Pancreas (tissue), 10 donors: ENCODE measurements at regions not wholly inside any gene's neighbourhood (a gene's known extent, or its start where the extent isn't known, plus 50 kb on each side); places are given as distances from the start of the nearest gene placed in this dataset.
"Not testable (repeated sequence)": the region's sequence is repeated elsewhere in the genome, so short reads cannot be mapped to it uniquely, and the experiment has no call there.

Experiments used
- ATAC-seq, 4 donors: fragments of 200-7000 bp; cut with Tn5 transposase; one replicate each; pipeline versions ENCODE4 v1.8.0 to v1.9.1; 2020; ENCODE audit warnings: mild to moderate bottlenecking in 4 of 4, moderate library complexity in 4 of 4
- DNase-seq, 6 donors: peaks; one replicate each; pipeline ENCODE4 v3.0.0-alpha.2; 2020
- FAIRE-seq: peaks from 2 replicates; lab custom pipeline; 2012; peaks lifted over from hg19 to GRCh38; lab: Jason Lieb, UNC
- H3K27ac ChIP-seq, 4 donors: fragments of 200-600 bp; sonication (generic); 1 replicate in 3 of 4; 2 replicates in 1 of 4; pipeline versions ENCODE4 v1.5.0 to v1.8.0; 2020
- H3K27me3 ChIP-seq, 4 donors: fragments of 200-600 bp; one replicate each; pipeline ENCODE4 v1.8.0; 2021
- H3K36me3 ChIP-seq, 3 donors: fragments of 200-600 bp; sonication (generic) in 1 of 3; one replicate each; pipeline versions ENCODE4 v1.5.0 to v1.8.0; 2020 to 2021
- H3K4me1 ChIP-seq, 3 donors: fragments of 200-600 bp; one replicate each; pipeline ENCODE4 v1.8.0; 2021
- H3K4me3 ChIP-seq, 4 donors: fragments of 200-600 bp; sonication (generic) in 2 of 4; one replicate each; pipeline versions ENCODE4 v1.5.0 to v1.8.0; 2020 to 2021
- H3K9me3 ChIP-seq, 4 donors: fragments of 200-600 bp; one replicate each; pipeline ENCODE4 v1.8.0; 2021
- CTCF ChIP-seq, 4 donors: fragments of 200-600 bp; sonication (generic) in 3 of 4; IDR thresholded peaks; one replicate each; pipeline versions ENCODE4 v1.5.0 to v1.8.0; 2021; ENCODE audit warnings: antibody characterized with exemption in 4 of 4
- WGBS, 2 donors: extraction: QIAGEN DNeasy Blood & Tissue Kit; methylation state at CpG; one replicate each; pipeline ENCODE4 v1.1.7; 2013; 5-methylcytosine and 5-hydroxymethylcytosine counted together
- intact Hi-C, 3 donors: fragments of 100-400 bp; cut with DNase I; formaldehyde crosslinking; loops; one replicate each; pipeline versions ENCODE4 v1.11.1 to v1.14.2; 2022
- donor health status: healthy with polysubstance abuse.
- donor health status: DM: no; HTN: no; CAD: no; lungs with moderate emphysema.
- donor health status: DM: no; HTN: no; CAD: no.
- donor health status: control.
- donor health status: control.
- donor health status: Bipolar disorder and iron deficiency.
- donor health status: DM: yes; HTN: yes; CAD: no.
- donor health status: DM: no; HTN: no; CAD: no.
- donor health status: DM: no; HTN: no; CAD: no.
- donor health status: DM: yes; HTN: yes; CAD: no.

- no peak for DNase-seq
- Histone ChIP-seq H3K27ac (no peak overlapping the region), H3K4me1 (no peaks in the 10 kb centered on the region), H3K27me3 (no peaks in the 10 kb centered on the region), H3K36me3 (no peaks in the 10 kb centered on the region), H3K9me3 (no peaks in the 10 kb centered on the region), H3K4me3 (no peak overlapping the region)
- intact Hi-C loops: no loop called here
- FAIRE-seq: no peak
- TF ChIP-seq CTCF (IDR thresholded peaks at IDR 0.05): no peak
- whole genome bisulfite sequencing, 2 donors: 77 to 81% methylated on average over 3 of the region's 3 CpGs
- no peak for ATAC-seq
These were observed 168.5 kb upstream of the COPS8 start for GRCh38 chr2:236917164-236917563.

GRCh38 chr2:236918545-236918944 is 167.1 kb upstream of the COPS8 start:
- 53 to 57% methylated on average over 9 of the region's 9 CpGs for WGBS, 2 donors
- intact Hi-C loops: no loop called here
- no peaks in the 10 kb centered on the region for H3K27me3 ChIP-seq
- no peaks in the 10 kb centered on the region for H3K9me3 ChIP-seq
- no peak overlapping the region for H3K27ac ChIP-seq
- no peaks in the 10 kb centered on the region for H3K36me3 ChIP-seq
- no peak for TF ChIP-seq CTCF (IDR thresholded peaks at IDR 0.05)
- H3K4me1 ChIP-seq: no peaks in the 10 kb centered on the region
- ATAC-seq (no peak), DNase-seq (no peak), FAIRE-seq (no peak)
- no peak overlapping the region for H3K4me3 ChIP-seq

DNA sequence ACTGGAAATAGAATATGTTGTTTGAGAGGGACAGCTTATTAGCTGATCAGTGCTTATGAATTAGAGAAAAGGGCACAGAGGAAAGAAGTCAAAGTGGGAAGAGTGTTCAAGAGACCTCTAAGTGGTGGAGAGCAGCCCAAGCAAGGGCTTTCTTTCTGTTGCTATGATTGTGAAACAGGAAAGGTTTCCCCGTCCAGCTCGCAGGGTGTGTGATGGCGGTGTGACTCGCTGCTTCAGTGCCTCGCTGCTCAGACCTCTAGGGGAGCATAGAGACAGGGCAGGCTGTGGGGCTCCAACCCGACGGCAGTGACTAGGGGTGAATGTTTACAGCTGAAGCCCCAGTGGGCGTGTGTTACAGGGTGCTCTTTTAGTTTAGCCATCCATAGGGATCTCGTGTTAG is 166.5 kb upstream of the COPS8 start:
- Histone ChIP-seq H3K9me3 (no peaks in the 10 kb centered on the region), H3K4me3 (no peak overlapping the region), H3K27ac (no peak overlapping the region), H3K4me1 (no peaks in the 10 kb centered on the region), H3K36me3 (no peaks in the 10 kb centered on the region), H3K27me3 (no peaks in the 10 kb centered on the region)
- DNase-seq: no peak
- intact Hi-C loops: no loop called here
- no peak for ATAC-seq
- no peak for FAIRE-seq
- TF ChIP-seq CTCF (IDR thresholded peaks at IDR 0.05): no peak
- WGBS, 2 donors: 76 to 79% methylated on average over 9 of the region's 9 CpGs

GRCh38 chr2:236919801-236920379 is 165.8 kb upstream of the COPS8 start:
- H3K4me1 ChIP-seq, H3K4me3 ChIP-seq, H3K27me3 ChIP-seq, FAIRE-seq, H3K36me3 ChIP-seq, ATAC-seq, H3K9me3 ChIP-seq, DNase-seq, H3K27ac ChIP-seq, intact Hi-C loops: not testable (repeated sequence)
- 87 to 94% methylated on average over 11 of the region's 11 CpGs for WGBS, 2 donors

DNA sequence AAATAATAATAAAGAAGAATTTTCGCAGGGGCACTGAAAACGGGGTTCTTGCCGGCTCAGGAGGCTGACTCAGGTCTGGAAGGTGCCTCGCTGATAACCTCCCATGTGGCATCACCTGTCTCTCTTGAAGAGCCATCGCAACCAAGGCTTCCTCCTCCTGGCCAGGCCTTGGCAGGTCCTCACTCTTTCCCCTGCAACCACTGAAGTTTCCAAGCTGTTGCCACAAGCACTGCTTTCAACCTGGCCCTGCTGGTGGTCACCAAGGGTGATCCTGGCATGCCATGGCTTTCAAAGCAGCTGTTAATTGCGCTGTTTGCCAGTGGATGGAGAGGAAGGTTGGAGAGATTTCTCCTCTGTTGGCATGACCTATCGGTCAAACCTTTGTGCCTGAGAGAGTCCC is 163.6 kb upstream of the COPS8 start:
- Histone ChIP-seq H3K36me3 (no peaks in the 10 kb centered on the region), H3K4me1 (no peaks in the 10 kb centered on the region), H3K9me3 (no peaks in the 10 kb centered on the region), H3K27me3 (no peaks in the 10 kb centered on the region), H3K4me3 (no peak overlapping the region), H3K27ac (no peak overlapping the region)
- DNase-seq (no peak), FAIRE-seq (no peak), ATAC-seq (no peak)
- no peak for TF ChIP-seq CTCF (IDR thresholded peaks at IDR 0.05)
- WGBS, 2 donors: 94 to 96% methylated on average over 7 of the region's 7 CpGs
- intact Hi-C loops: no loop called here
